ENCODE measurements at regions not wholly inside any gene's neighbourhood (a gene's known extent, or its start where the extent isn't known, plus 50 kb on each side); places are given as distances from the start of the nearest gene placed in this dataset.

GRCh38 chr10:2631557-2632205 lies 435.7 kb upstream of the PFKP start:
- H3K4me3 ChIP-seq: no peak overlapping the region
- no peak for DNase-seq
- no peaks in the 10 kb centered on the region for H3K9me3 ChIP-seq
- no peak overlapping the region for H3K27ac ChIP-seq
- H3K4me1 ChIP-seq: no peaks in the 10 kb centered on the region
- peaks cover 0 to 23% (median 0%) of the 10 kb centered on the region in 9 donors for H3K27me3 ChIP-seq
- intact Hi-C loops (cut with DNase I): no loop called here
- no peak for TF ChIP-seq POLR2A (IDR thresholded peaks at IDR 0.05)
- TF ChIP-seq, protein P1, sequence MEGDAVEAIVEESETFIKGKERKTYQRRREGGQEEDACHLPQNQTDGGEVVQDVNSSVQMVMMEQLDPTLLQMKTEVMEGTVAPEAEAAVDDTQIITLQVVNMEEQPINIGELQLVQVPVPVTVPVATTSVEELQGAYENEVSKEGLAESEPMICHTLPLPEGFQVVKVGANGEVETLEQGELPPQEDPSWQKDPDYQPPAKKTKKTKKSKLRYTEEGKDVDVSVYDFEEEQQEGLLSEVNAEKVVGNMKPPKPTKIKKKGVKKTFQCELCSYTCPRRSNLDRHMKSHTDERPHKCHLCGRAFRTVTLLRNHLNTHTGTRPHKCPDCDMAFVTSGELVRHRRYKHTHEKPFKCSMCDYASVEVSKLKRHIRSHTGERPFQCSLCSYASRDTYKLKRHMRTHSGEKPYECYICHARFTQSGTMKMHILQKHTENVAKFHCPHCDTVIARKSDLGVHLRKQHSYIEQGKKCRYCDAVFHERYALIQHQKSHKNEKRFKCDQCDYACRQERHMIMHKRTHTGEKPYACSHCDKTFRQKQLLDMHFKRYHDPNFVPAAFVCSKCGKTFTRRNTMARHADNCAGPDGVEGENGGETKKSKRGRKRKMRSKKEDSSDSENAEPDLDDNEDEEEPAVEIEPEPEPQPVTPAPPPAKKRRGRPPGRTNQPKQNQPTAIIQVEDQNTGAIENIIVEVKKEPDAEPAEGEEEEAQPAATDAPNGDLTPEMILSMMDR (IDR thresholded peaks at IDR 0.05): no peak
- 76 to 80% (median 80%) methylated on average over 11 of the region's 11 CpGs for WGBS, 4 donors
- H3K36me3 ChIP-seq: no peaks in the 10 kb centered on the region
- no peak for ATAC-seq

- intact Hi-C loops (cut with DNase I): no loop called here
- ATAC-seq (no peak), DNase-seq (no peak)
- H3K4me3 ChIP-seq: no peak overlapping the region
- no peak for TF ChIP-seq POLR2A (IDR thresholded peaks at IDR 0.05)
- TF ChIP-seq, protein P1 (IDR thresholded peaks at IDR 0.05): no peak
- H3K36me3 ChIP-seq: no peaks in the 10 kb centered on the region
- H3K27ac ChIP-seq: no peak overlapping the region
- no peaks in the 10 kb centered on the region for H3K9me3 ChIP-seq
- peaks cover 0 to 7% (median 0%) of the 10 kb centered on the region in 9 donors for H3K27me3 ChIP-seq
- no peaks in the 10 kb centered on the region for H3K4me1 ChIP-seq
- 55 to 63% (median 57%) methylated on average over 6 of the region's 6 CpGs for WGBS, 4 donors
Measured at GRCh38 chr10:2628705-2629104, 438.6 kb upstream of the PFKP start.

DNA sequence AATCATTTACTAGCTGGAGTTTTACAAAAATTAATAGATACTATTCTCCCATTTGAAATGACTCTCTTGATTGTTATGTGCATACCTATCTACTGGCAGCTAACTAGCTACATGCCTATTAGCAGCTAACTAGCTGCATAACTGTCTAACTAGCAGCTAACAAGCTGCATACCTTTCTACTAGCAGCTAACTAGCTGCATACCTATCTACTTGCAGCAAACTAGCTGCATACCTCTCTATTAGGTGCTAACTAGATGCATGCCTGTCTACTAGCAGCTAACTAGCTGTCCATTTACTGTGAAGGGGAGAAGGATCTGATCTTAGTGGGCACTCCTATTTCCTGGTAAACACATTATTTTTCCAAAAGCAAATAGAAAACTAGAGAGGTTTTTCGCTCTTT lies 439.4 kb upstream of the PFKP start:
- ATAC-seq (no peak), DNase-seq (no peak)
- no peak overlapping the region for H3K27ac ChIP-seq
- intact Hi-C loops (cut with DNase I): no loop called here
- no peak for TF ChIP-seq POLR2A (IDR thresholded peaks at IDR 0.05)
- TF ChIP-seq, protein P1 (IDR thresholded peaks at IDR 0.05): no peak
- no peaks in the 10 kb centered on the region for H3K9me3 ChIP-seq
- no peak overlapping the region for H3K4me3 ChIP-seq
- H3K4me1 ChIP-seq: no peaks in the 10 kb centered on the region
- WGBS, 4 donors: 38 to 87% (median 63%) methylated on average over 1 of the region's 1 CpG
- no peaks in the 10 kb centered on the region for H3K36me3 ChIP-seq
- H3K27me3 ChIP-seq: peaks cover 0 to 14% (median 0%) of the 10 kb centered on the region in 9 donors

GRCh38 chr10:2625094-2625493 lies 442.3 kb upstream of the PFKP start:
- H3K9me3 ChIP-seq: no peaks in the 10 kb centered on the region
- WGBS, 4 donors: 85 to 89% (median 87%) methylated on average over 10 of the region's 10 CpGs
- no peak overlapping the region for H3K27ac ChIP-seq
- peaks cover 0 to 15% (median 0%) of the 10 kb centered on the region in 9 donors for H3K27me3 ChIP-seq
- no peak overlapping the region for H3K4me3 ChIP-seq
- H3K36me3 ChIP-seq: no peaks in the 10 kb centered on the region
- no peak for TF ChIP-seq POLR2A (IDR thresholded peaks at IDR 0.05)
- TF ChIP-seq, protein P1 (IDR thresholded peaks at IDR 0.05): no peak
- intact Hi-C loops (cut with DNase I): no loop called here
- H3K4me1 ChIP-seq: no peaks in the 10 kb centered on the region
- ATAC-seq: no peak
- no peak for DNase-seq
